Naive thymus-derived CD4-positive, alpha-beta T cell (primary cell): ENCODE measurements at regions not wholly inside any gene's neighbourhood (a gene's known extent, or its start where the extent isn't known, plus 50 kb on each side); places are given as distances from the start of the nearest gene placed in this dataset.
"Not testable (repeated sequence)": the region's sequence is repeated elsewhere in the genome, so short reads cannot be mapped to it uniquely, and the experiment has no call there.

ENCODE experiments used
- ATAC-seq: fragments of 150-1000 bp; cut with Tn5 transposase; 2 replicates; pipeline ENCODE4 v1.10.0; 2021; ENCODE audit warnings: mild to moderate bottlenecking, moderate library complexity
- CTCF ChIA-PET: fragments of 350-600 bp; sonication (Branson Sonifier 250); formaldehyde crosslinking; loops from one replicate; lab custom pipeline; 2021; ENCODE audit warnings: antibody characterized with exemption; lab: Charles Lee
- POLR2A ChIA-PET: fragments of 350-600 bp; sonication (Branson Sonifier 250); formaldehyde crosslinking; loops from one replicate; lab custom pipeline; 2021; ENCODE audit warnings: antibody characterized with exemption, inconsistent platforms; lab: Charles Lee
- DNase-seq, 9 donors: peaks; one replicate each; pipeline versions ENCODE4 v3.0.0 to v3.0.0-alpha.2; 2020 to 2022; ENCODE audit warnings: mixed read lengths in 1 of 9
- H3K27ac ChIP-seq: one replicate; pipeline ENCODE4 v1.7.0; 2013; ENCODE audit warnings: mild to moderate bottlenecking, low read depth, low read length, moderate library complexity
- H3K27me3 ChIP-seq, 2 donors: one replicate each; pipeline ENCODE4 v1.7.0; 2013; ENCODE audit warnings: low read length in 2 of 2, mild to moderate bottlenecking in 2 of 2, moderate library complexity in 2 of 2; ENCODE audit not compliant: control insufficient read depth in 2 of 2, insufficient read depth in 2 of 2
- H3K36me3 ChIP-seq, 3 experiments: 1 replicate in 2 of 3; 2 replicates in 1 of 3; pipeline ENCODE4 v1.7.0; 2013; ENCODE audit warnings: low read length in 3 of 3, mild to moderate bottlenecking in 3 of 3, moderate library complexity in 1 of 3; ENCODE audit not compliant: insufficient read depth in 3 of 3, control insufficient read depth in 2 of 3
- H3K4me1 ChIP-seq, 2 donors: one replicate each; pipeline ENCODE4 v1.7.0; 2013; ENCODE audit warnings: low read length in 2 of 2, mild to moderate bottlenecking in 2 of 2, moderate library complexity in 1 of 2; ENCODE audit not compliant: control insufficient read depth in 2 of 2, insufficient read depth in 2 of 2
- H3K4me3 ChIP-seq: 2 replicates; pipeline ENCODE4 v1.7.0; 2013; ENCODE audit warnings: mild to moderate bottlenecking, low read length
- H3K9me3 ChIP-seq, 3 experiments: 1 replicate in 2 of 3; 2 replicates in 1 of 3; pipeline ENCODE4 v1.7.0; 2013; ENCODE audit warnings: low read length in 3 of 3; ENCODE audit not compliant: control insufficient read depth in 2 of 3
- H3K27ac Mint-ChIP-seq, 9 donors: one replicate each; pipeline ENCODE4 v1.8.0; 2020 to 2022; ENCODE audit warnings: mixed read lengths in 9 of 9, mild to moderate bottlenecking in 8 of 9, moderate library complexity in 5 of 9, inconsistent platforms in 2 of 9
- H3K27me3 Mint-ChIP-seq, 5 donors: one replicate each; pipeline ENCODE4 v1.8.0; 2021 to 2022; ENCODE audit warnings: mixed read lengths in 5 of 5, mild to moderate bottlenecking in 1 of 5
- H3K36me3 Mint-ChIP-seq, 5 donors: one replicate each; pipeline ENCODE4 v1.8.0; 2020 to 2022; ENCODE audit warnings: mixed read lengths in 5 of 5, mild to moderate bottlenecking in 3 of 5, inconsistent platforms in 1 of 5
- H3K4me1 Mint-ChIP-seq, 7 donors: one replicate each; pipeline ENCODE4 v1.8.0; 2020 to 2022; ENCODE audit warnings: mixed read lengths in 7 of 7, mild to moderate bottlenecking in 3 of 7, inconsistent platforms in 1 of 7
- H3K4me3 Mint-ChIP-seq, 10 donors: one replicate each; pipeline ENCODE4 v1.8.0; 2020 to 2022; ENCODE audit warnings: mild to moderate bottlenecking in 10 of 10, mixed read lengths in 10 of 10, moderate library complexity in 6 of 10, inconsistent platforms in 2 of 10
- H3K9me3 Mint-ChIP-seq, 11 donors: one replicate each; pipeline ENCODE4 v1.8.0; 2020 to 2022; ENCODE audit warnings: mixed read lengths in 11 of 11, mild to moderate bottlenecking in 4 of 11, inconsistent platforms in 1 of 11, moderate library complexity in 1 of 11
- intact Hi-C, 2 donors: fragments of 100-400 bp; cut with micrococcal nuclease; formaldehyde crosslinking; loops; one replicate each; pipeline ENCODE4 v1.15.1; 2023

GRCh38 chrX:82742351-82742750, 765.7 kb upstream of the POU3F4 start:
- Histone ChIP-seq H3K27ac (no peak overlapping the region), H3K9me3 (no peaks in the 10 kb centered on the region), H3K4me1 (no peaks in the 10 kb centered on the region), H3K27me3 (no peaks in the 10 kb centered on the region), H3K4me3 (no peak overlapping the region), H3K36me3 (no peaks in the 10 kb centered on the region)
- POLR2A ChIA-PET: no interaction called here
- H3K27ac Mint-ChIP-seq: no peak overlapping the region
- intact Hi-C loops: loop anchor here in 1 of 2 donors (5.0 kb wide), 1 partner anchor 240 kb away; no protein-coding TSS in a partner anchor
- H3K9me3 Mint-ChIP-seq: no peaks in the 10 kb centered on the region
- no peaks in the 10 kb centered on the region for H3K27me3 Mint-ChIP-seq
- no peaks in the 10 kb centered on the region for H3K4me1 Mint-ChIP-seq
- no peaks in the 10 kb centered on the region for H3K36me3 Mint-ChIP-seq
- no peak overlapping the region for H3K4me3 Mint-ChIP-seq
- ATAC-seq: no peak
- DNase-seq: no peak
- CTCF ChIA-PET: interaction anchor here (0.7 kb wide), 1 partner anchor 1877 kb away, joined by 4 read pairs; no protein-coding TSS in a partner anchor

- DNase-seq, H3K27ac ChIP-seq, H3K4me1 Mint-ChIP-seq, H3K27me3 ChIP-seq, H3K4me3 Mint-ChIP-seq, H3K36me3 Mint-ChIP-seq, H3K4me3 ChIP-seq, ATAC-seq, H3K36me3 ChIP-seq, H3K9me3 ChIP-seq, intact Hi-C loops, CTCF ChIA-PET, H3K27me3 Mint-ChIP-seq, H3K27ac Mint-ChIP-seq, POLR2A ChIA-PET, H3K4me1 ChIP-seq, H3K9me3 Mint-ChIP-seq: not testable (repeated sequence)
Measured at GRCh38 chrX:82745725-82746124, 762.4 kb upstream of the POU3F4 start.

- Histone ChIP-seq H3K27ac (no peak overlapping the region), H3K4me3 (no peak overlapping the region), H3K27me3 (no peaks in the 10 kb centered on the region), H3K36me3 (no peaks in the 10 kb centered on the region), H3K9me3 (no peaks in the 10 kb centered on the region), H3K4me1 (no peaks in the 10 kb centered on the region)
- no peak for DNase-seq
- Mint-ChIP-seq H3K9me3 (no peaks in the 10 kb centered on the region), H3K27ac (no peak overlapping the region), H3K27me3 (no peaks in the 10 kb centered on the region), H3K4me3 (no peak overlapping the region), H3K4me1 (no peaks in the 10 kb centered on the region), H3K36me3 (no peaks in the 10 kb centered on the region)
- ChIA-PET POLR2A (no interaction called here), CTCF (no interaction called here)
- no peak for ATAC-seq
- intact Hi-C loops: no loop called here
Measured at GRCh38 chrX:82748906-82749505, 759.1 kb upstream of the POU3F4 start.

- Histone ChIP-seq H3K9me3 (no peaks in the 10 kb centered on the region), H3K4me3 (no peak overlapping the region), H3K27ac (no peak overlapping the region), H3K4me1 (no peaks in the 10 kb centered on the region), H3K36me3 (no peaks in the 10 kb centered on the region), H3K27me3 (no peaks in the 10 kb centered on the region)
- ChIA-PET CTCF (no interaction called here), POLR2A (no interaction called here)
- DNase-seq: no peak
- ATAC-seq: no peak
- H3K9me3 Mint-ChIP-seq: peaks cover 0 to 2% (median 0%) of the 10 kb centered on the region in 11 donors
- no peak overlapping the region for H3K4me3 Mint-ChIP-seq
- no peak overlapping the region for H3K27ac Mint-ChIP-seq
- intact Hi-C loops: no loop called here
- no peaks in the 10 kb centered on the region for H3K4me1 Mint-ChIP-seq
- no peaks in the 10 kb centered on the region for H3K36me3 Mint-ChIP-seq
- H3K27me3 Mint-ChIP-seq: no peaks in the 10 kb centered on the region
Measured at GRCh38 chrX:82756272-82756671, 751.8 kb upstream of the POU3F4 start.

- Mint-ChIP-seq H3K4me3 (no peak overlapping the region), H3K27me3 (no peaks in the 10 kb centered on the region), H3K36me3 (no peaks in the 10 kb centered on the region), H3K9me3 (peaks cover 0 to 2% (median 0%) of the 10 kb centered on the region in 11 donors), H3K4me1 (no peaks in the 10 kb centered on the region), H3K27ac (no peak overlapping the region)
- DNase-seq (no peak), ATAC-seq (no peak)
- Histone ChIP-seq H3K4me3 (no peak overlapping the region), H3K9me3 (no peaks in the 10 kb centered on the region), H3K36me3 (no peaks in the 10 kb centered on the region), H3K4me1 (no peaks in the 10 kb centered on the region), H3K27me3 (no peaks in the 10 kb centered on the region), H3K27ac (no peak overlapping the region)
- POLR2A ChIA-PET: no interaction called here
- intact Hi-C loops: no loop called here
- CTCF ChIA-PET: no interaction called here
Measured at GRCh38 chrX:82757614-82758013, 750.5 kb upstream of the POU3F4 start.

- no peaks in the 10 kb centered on the region for H3K36me3 Mint-ChIP-seq
- H3K27me3 Mint-ChIP-seq: no peaks in the 10 kb centered on the region
- H3K36me3 ChIP-seq: no peaks in the 10 kb centered on the region
- H3K27me3 ChIP-seq: no peaks in the 10 kb centered on the region
- ATAC-seq (no peak), DNase-seq (no peak)
- intact Hi-C loops: no loop called here
- CTCF ChIA-PET: no interaction called here
- H3K4me1 ChIP-seq: no peaks in the 10 kb centered on the region
- POLR2A ChIA-PET: no interaction called here
- no peak overlapping the region for H3K4me3 ChIP-seq
- no peak overlapping the region for H3K27ac Mint-ChIP-seq
- H3K27ac ChIP-seq: no peak overlapping the region
- peaks cover 0 to 16% (median 6%) of the 10 kb centered on the region in 11 donors for H3K9me3 Mint-ChIP-seq
- no peak overlapping the region for H3K4me3 Mint-ChIP-seq
- H3K4me1 Mint-ChIP-seq: no peaks in the 10 kb centered on the region
- H3K9me3 ChIP-seq: no peaks in the 10 kb centered on the region
Measured at GRCh38 chrX:82764521-82764920, 743.6 kb upstream of the POU3F4 start.

- H3K27ac Mint-ChIP-seq: no peak overlapping the region
- Histone ChIP-seq H3K9me3 (no peaks in the 10 kb centered on the region), H3K4me1 (no peaks in the 10 kb centered on the region), H3K27ac (no peak overlapping the region), H3K36me3 (no peaks in the 10 kb centered on the region), H3K4me3 (no peak overlapping the region), H3K27me3 (no peaks in the 10 kb centered on the region)
- no peaks in the 10 kb centered on the region for H3K27me3 Mint-ChIP-seq
- peaks cover 0 to 16% (median 6%) of the 10 kb centered on the region in 11 donors for H3K9me3 Mint-ChIP-seq
- DNase-seq (no peak), ATAC-seq (no peak)
- ChIA-PET POLR2A (no interaction called here), CTCF (no interaction called here)
- H3K4me1 Mint-ChIP-seq: no peaks in the 10 kb centered on the region
- no peak overlapping the region for H3K4me3 Mint-ChIP-seq
- H3K36me3 Mint-ChIP-seq: no peaks in the 10 kb centered on the region
- intact Hi-C loops: no loop called here
Measured at GRCh38 chrX:82765811-82766210, 742.3 kb upstream of the POU3F4 start.
